ENCODE measurements at regions not wholly inside any gene's neighbourhood (a gene's known extent, or its start where the extent isn't known, plus 50 kb on each side); places are given as distances from the start of the nearest gene placed in this dataset.

- TF ChIP-seq, protein P1, sequence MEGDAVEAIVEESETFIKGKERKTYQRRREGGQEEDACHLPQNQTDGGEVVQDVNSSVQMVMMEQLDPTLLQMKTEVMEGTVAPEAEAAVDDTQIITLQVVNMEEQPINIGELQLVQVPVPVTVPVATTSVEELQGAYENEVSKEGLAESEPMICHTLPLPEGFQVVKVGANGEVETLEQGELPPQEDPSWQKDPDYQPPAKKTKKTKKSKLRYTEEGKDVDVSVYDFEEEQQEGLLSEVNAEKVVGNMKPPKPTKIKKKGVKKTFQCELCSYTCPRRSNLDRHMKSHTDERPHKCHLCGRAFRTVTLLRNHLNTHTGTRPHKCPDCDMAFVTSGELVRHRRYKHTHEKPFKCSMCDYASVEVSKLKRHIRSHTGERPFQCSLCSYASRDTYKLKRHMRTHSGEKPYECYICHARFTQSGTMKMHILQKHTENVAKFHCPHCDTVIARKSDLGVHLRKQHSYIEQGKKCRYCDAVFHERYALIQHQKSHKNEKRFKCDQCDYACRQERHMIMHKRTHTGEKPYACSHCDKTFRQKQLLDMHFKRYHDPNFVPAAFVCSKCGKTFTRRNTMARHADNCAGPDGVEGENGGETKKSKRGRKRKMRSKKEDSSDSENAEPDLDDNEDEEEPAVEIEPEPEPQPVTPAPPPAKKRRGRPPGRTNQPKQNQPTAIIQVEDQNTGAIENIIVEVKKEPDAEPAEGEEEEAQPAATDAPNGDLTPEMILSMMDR (IDR thresholded peaks at IDR 0.05), result no peak
- TF ChIP-seq POLR2A (IDR thresholded peaks at IDR 0.05) (no peak), POLR2AphosphoS5 (IDR thresholded peaks at IDR 0.05) (no peak), EP300 (IDR thresholded peaks at IDR 0.05) (no peak)
Measured at GRCh38 chr3:18069568-18069967, 327.1 kb upstream of the TBC1D5 start.

Measured in suprapubic skin (tissue), 4 donors.